NB4 (cell line): ENCODE measurements at regions not wholly inside any gene's neighbourhood (a gene's known extent, or its start where the extent isn't known, plus 50 kb on each side); places are given as distances from the start of the nearest gene placed in this dataset.

Source experiments
- POLR2A ChIP-seq: IDR thresholded peaks from 2 replicates; pipeline ENCODE4 v1.6.1; 2011; ENCODE audit warnings: mild to moderate bottlenecking; ENCODE audit not compliant: insufficient read length; ENCODE audit errors: extremely low read depth
- TF ChIP-seq, protein P1 (sequence below): IDR thresholded peaks from 2 replicates; pipeline ENCODE4 v1.6.1; 2011; ENCODE audit warnings: low read depth, low read length

DNA sequence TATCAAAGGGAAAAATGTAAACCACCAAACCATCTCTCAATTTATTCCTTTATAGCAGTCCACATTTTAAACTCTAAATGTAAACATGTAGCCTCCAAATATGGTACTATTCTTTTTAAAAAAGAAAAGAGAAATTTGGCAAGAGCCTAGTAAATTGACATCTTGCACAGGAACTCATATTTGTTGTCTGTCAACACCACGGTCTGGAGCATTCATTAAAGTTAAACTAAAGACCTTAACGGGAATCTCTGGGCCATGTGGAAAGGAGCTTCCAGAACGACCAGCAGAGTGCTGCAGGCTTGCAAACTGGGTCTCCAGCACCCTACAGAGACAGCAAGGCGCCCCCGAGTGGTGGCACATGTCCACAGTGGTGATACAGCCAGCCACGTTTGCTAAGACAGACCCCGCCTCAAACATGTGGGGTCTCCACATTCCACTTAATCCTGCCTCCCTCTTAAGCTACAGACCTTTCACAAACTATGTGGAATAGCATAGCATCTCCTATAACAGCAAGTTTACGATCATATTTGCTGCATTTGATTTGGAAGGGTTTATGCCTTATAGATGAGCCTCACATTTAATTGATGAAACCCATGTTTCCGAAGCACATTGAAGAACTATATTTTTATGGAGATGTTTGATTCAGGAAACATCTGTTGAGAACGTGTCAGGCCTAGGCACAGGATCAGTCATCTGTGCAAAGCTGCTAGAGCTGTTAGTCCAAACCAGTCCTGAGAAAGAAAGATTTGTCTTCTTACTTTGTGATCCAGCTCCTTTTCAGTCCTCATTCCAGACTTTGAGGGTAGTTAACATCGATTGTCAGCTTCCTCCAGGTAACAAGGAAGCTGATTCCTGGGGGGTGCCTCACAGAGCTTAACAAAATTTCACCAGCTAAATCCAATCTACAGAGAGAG lies 96.4 kb upstream of the BACE2 start:
- TF ChIP-seq POLR2A: no peak
- TF ChIP-seq, protein P1, sequence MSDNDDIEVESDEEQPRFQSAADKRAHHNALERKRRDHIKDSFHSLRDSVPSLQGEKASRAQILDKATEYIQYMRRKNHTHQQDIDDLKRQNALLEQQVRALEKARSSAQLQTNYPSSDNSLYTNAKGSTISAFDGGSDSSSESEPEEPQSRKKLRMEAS: no peak
